WTC11 (cell line): ENCODE measurements at regions not wholly inside any gene's neighbourhood (a gene's known extent, or its start where the extent isn't known, plus 50 kb on each side); places are given as distances from the start of the nearest gene placed in this dataset.

Source experiments
- CREM ChIP-seq: sonication (generic); formaldehyde crosslinking; IDR thresholded peaks from 2 replicates; pipeline ENCODE4 v1.8.1; 2022; ENCODE audit warnings: mild to moderate bottlenecking, missing genetic modification reagents, moderate library complexity
- CTCF ChIP-seq: fragments of 200-600 bp; IDR thresholded peaks from 2 replicates; pipeline ENCODE4 v1.8.0; 2022; ENCODE audit warnings: antibody characterized with exemption
- ERG ChIP-seq: fragments of 250-450 bp; sonication (Bioruptor Pico); IDR thresholded peaks from 2 replicates; pipeline ENCODE4 v1.8.0; 2021; ENCODE audit warnings: mild to moderate bottlenecking
- NR3C1 ChIP-seq: sonication (generic); formaldehyde crosslinking; conservative IDR thresholded peaks from 2 replicates; pipeline ENCODE4 v1.8.1; 2023; ENCODE audit warnings: low read depth, mild to moderate bottlenecking, missing genetic modification reagents
- TCF7 ChIP-seq: sonication (generic); formaldehyde crosslinking; IDR thresholded peaks from 2 replicates; pipeline ENCODE4 v1.8.0; 2022; ENCODE audit warnings: mild to moderate bottlenecking, low read depth, missing genetic modification reagents, moderate library complexity
- ZBTB21 ChIP-seq: sonication (generic); formaldehyde crosslinking; IDR thresholded peaks from 2 replicates; pipeline ENCODE4 v1.8.1; 2023; ENCODE audit warnings: mild to moderate bottlenecking, missing genetic modification reagents, borderline replicate concordance
- ZNF121 ChIP-seq: sonication (generic); formaldehyde crosslinking; IDR thresholded peaks from 2 replicates; pipeline ENCODE4 v1.8.0; 2023; ENCODE audit warnings: missing genetic modification reagents
- TF ChIP-seq, protein P1 (sequence below): sonication (generic); formaldehyde crosslinking; IDR thresholded peaks from 2 replicates; pipeline ENCODE4 v1.8.1; 2023; ENCODE audit warnings: mild to moderate bottlenecking, moderate library complexity, missing genetic modification reagents
- TF ChIP-seq, protein P2 (sequence below): sonication (generic); formaldehyde crosslinking; conservative IDR thresholded peaks from 2 replicates; pipeline ENCODE4 v1.8.1; 2022; ENCODE audit warnings: mild to moderate bottlenecking, missing genetic modification reagents

DNA sequence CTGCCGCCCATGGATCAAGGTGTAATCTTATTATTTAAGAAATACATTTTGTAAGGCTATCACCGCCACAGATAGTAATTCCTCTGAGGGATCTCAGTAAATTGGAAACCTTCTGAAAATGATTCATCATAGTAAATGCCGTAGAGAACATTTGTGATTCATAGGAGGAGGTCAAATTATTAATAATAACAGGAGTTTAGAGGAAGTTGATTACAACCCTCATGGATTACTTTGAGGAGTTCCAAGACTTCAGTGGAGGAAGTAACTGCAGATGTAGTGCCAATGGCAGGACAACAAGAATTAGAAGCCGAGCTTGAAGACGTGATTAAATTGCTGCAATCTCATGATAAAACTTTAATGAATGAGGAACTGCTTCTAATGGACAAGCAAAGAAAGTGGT, 280.1 kb downstream of the PTPRC start:
- no peak for TF ChIP-seq ZNF121
- no peak for TF ChIP-seq CTCF
- TF ChIP-seq NR3C1 (CRISPR knock-in tag) = no peak
- TF ChIP-seq ZBTB21 (CRISPR knock-in tag) = no peak
- TF ChIP-seq ERG (CRISPR knock-in tag) = no peak
- TF ChIP-seq, protein P1, sequence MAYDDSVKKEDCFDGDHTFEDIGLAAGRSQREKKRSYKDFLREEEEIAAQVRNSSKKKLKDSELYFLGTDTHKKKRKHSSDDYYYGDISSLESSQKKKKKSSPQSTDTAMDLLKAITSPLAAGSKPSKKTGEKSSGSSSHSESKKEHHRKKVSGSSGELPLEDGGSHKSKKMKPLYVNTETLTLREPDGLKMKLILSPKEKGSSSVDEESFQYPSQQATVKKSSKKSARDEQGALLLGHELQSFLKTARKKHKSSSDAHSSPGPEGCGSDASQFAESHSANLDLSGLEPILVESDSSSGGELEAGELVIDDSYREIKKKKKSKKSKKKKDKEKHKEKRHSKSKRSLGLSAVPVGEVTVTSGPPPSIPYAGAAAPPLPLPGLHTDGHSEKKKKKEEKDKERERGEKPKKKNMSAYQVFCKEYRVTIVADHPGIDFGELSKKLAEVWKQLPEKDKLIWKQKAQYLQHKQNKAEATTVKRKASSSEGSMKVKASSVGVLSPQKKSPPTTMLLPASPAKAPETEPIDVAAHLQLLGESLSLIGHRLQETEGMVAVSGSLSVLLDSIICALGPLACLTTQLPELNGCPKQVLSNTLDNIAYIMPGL = no peak
- no peak for TF ChIP-seq TCF7 (CRISPR knock-in tag)
- TF ChIP-seq, protein P2, sequence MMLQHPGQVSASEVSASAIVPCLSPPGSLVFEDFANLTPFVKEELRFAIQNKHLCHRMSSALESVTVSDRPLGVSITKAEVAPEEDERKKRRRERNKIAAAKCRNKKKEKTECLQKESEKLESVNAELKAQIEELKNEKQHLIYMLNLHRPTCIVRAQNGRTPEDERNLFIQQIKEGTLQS (CRISPR knock-in tag) = no peak
- TF ChIP-seq CREM (CRISPR knock-in tag) = no peak
